ENCODE measurements at regions not wholly inside any gene's neighbourhood (a gene's known extent, or its start where the extent isn't known, plus 50 kb on each side); places are given as distances from the start of the nearest gene placed in this dataset.

GRCh38 chr4:165743422-165743821 is 129.6 kb upstream of the TLL1 start:
- TF ChIP-seq FOXP2 (optimal IDR thresholded peaks at IDR 0.05; ENCODE audit: borderline replicate concordance, extremely low read depth, extremely low read length, insufficient read depth), result no peak
- TF ChIP-seq POLR2AphosphoS5 (IDR thresholded peaks at IDR 0.05; ENCODE audit: low read depth, low read length), result no peak
- TF ChIP-seq, protein P1, sequence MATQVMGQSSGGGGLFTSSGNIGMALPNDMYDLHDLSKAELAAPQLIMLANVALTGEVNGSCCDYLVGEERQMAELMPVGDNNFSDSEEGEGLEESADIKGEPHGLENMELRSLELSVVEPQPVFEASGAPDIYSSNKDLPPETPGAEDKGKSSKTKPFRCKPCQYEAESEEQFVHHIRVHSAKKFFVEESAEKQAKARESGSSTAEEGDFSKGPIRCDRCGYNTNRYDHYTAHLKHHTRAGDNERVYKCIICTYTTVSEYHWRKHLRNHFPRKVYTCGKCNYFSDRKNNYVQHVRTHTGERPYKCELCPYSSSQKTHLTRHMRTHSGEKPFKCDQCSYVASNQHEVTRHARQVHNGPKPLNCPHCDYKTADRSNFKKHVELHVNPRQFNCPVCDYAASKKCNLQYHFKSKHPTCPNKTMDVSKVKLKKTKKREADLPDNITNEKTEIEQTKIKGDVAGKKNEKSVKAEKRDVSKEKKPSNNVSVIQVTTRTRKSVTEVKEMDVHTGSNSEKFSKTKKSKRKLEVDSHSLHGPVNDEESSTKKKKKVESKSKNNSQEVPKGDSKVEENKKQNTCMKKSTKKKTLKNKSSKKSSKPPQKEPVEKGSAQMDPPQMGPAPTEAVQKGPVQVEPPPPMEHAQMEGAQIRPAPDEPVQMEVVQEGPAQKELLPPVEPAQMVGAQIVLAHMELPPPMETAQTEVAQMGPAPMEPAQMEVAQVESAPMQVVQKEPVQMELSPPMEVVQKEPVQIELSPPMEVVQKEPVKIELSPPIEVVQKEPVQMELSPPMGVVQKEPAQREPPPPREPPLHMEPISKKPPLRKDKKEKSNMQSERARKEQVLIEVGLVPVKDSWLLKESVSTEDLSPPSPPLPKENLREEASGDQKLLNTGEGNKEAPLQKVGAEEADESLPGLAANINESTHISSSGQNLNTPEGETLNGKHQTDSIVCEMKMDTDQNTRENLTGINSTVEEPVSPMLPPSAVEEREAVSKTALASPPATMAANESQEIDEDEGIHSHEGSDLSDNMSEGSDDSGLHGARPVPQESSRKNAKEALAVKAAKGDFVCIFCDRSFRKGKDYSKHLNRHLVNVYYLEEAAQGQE (IDR thresholded peaks at IDR 0.05; ENCODE audit: insufficient read depth in 1 of 2, low read depth in 2 of 2, low read length in 2 of 2), result no peak
- TF ChIP-seq TAF1 (IDR thresholded peaks at IDR 0.05; ENCODE audit: borderline replicate concordance, insufficient read depth, low read length), result no peak
- TF ChIP-seq SIN3A (IDR thresholded peaks at IDR 0.05; ENCODE audit: borderline replicate concordance, insufficient read depth, low read length), result no peak

DNA sequence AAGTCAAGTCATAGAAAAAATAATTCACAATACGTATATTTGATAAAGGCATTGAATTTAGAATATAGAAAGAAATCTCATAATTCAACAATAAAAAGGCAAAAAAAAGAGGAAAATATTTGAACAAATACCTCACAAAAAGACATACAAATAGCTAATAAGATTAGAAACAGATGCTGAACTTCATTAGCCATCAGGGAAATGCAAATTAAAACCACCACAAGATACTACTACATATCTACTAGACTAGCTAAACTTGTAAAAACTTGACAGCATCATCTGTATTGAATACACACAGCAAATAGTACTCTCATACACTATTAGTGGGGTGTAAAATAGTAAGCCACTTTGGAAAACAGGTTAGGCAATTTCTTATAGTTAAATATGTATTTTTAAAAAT is 128.7 kb upstream of the TLL1 start:
- TF ChIP-seq POLR2AphosphoS5 (IDR thresholded peaks at IDR 0.05; ENCODE audit: low read depth, low read length), result no peak
- TF ChIP-seq TAF1 (IDR thresholded peaks at IDR 0.05; ENCODE audit: borderline replicate concordance, insufficient read depth, low read length), result no peak
- no peak for TF ChIP-seq SIN3A (IDR thresholded peaks at IDR 0.05; ENCODE audit: borderline replicate concordance, insufficient read depth, low read length)

GRCh38 chr4:165748321-165748720 is 124.7 kb upstream of the TLL1 start:
- TF ChIP-seq SIN3A (IDR thresholded peaks at IDR 0.05; ENCODE audit: borderline replicate concordance, insufficient read depth, low read length) (no peak), POLR2AphosphoS5 (IDR thresholded peaks at IDR 0.05; ENCODE audit: low read depth, low read length) (no peak), TAF1 (IDR thresholded peaks at IDR 0.05; ENCODE audit: borderline replicate concordance, insufficient read depth, low read length) (no peak), FOXP2 (optimal IDR thresholded peaks at IDR 0.05; ENCODE audit: borderline replicate concordance, extremely low read depth, extremely low read length, insufficient read depth) (no peak)
- TF ChIP-seq, protein P1 (IDR thresholded peaks at IDR 0.05; ENCODE audit: insufficient read depth in 1 of 2, low read depth in 2 of 2, low read length in 2 of 2), result no peak

GRCh38 chr4:165751882-165752281 is 121.2 kb upstream of the TLL1 start:
- TF ChIP-seq TAF1 (IDR thresholded peaks at IDR 0.05; ENCODE audit: borderline replicate concordance, insufficient read depth, low read length), result no peak
- TF ChIP-seq POLR2AphosphoS5 (IDR thresholded peaks at IDR 0.05; ENCODE audit: low read depth, low read length), result no peak
- TF ChIP-seq, protein P1 (IDR thresholded peaks at IDR 0.05; ENCODE audit: insufficient read depth in 1 of 2, low read depth in 2 of 2, low read length in 2 of 2), result no peak
- no peak for TF ChIP-seq SIN3A (IDR thresholded peaks at IDR 0.05; ENCODE audit: borderline replicate concordance, insufficient read depth, low read length)
- TF ChIP-seq FOXP2 (optimal IDR thresholded peaks at IDR 0.05; ENCODE audit: borderline replicate concordance, extremely low read depth, extremely low read length, insufficient read depth), result no peak

DNA sequence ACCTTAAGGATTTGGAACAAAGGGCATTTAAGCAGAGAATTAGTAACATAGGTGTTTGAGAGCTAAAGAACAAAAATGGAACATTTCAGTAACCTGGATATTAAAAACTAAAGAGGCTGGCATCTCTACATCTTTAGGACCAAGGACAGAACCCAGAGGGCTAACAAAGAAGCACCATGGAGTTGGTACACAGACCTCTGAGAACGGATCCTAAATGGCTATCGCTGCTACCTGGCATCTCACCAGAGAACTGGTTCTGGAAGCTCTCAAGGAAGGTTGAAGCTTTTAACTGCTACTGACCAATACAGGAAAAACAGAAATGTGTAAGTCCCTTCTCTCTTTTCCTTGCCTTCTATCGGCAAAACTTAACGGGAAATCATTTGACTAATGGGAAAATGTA is 118.4 kb upstream of the TLL1 start:
- TF ChIP-seq POLR2AphosphoS5 (IDR thresholded peaks at IDR 0.05; ENCODE audit: low read depth, low read length), result no peak
- TF ChIP-seq SIN3A (IDR thresholded peaks at IDR 0.05; ENCODE audit: borderline replicate concordance, insufficient read depth, low read length), result no peak
- TF ChIP-seq, protein P1 (IDR thresholded peaks at IDR 0.05; ENCODE audit: insufficient read depth in 1 of 2, low read depth in 2 of 2, low read length in 2 of 2), result 0 out of 4 replicates have a peak, but pooled peaks of 1 of the 2 experiments have one; percentile 51

All from PFSK-1 (cell line).